GM18951 (cell line): ENCODE measurements at regions not wholly inside any gene's neighbourhood (a gene's known extent, or its start where the extent isn't known, plus 50 kb on each side); places are given as distances from the start of the nearest gene placed in this dataset.

Experiments used
- POLR2A ChIP-seq: IDR thresholded peaks from 4 replicates; pipeline ENCODE4 v1.6.1; 2011; ENCODE audit warnings: mild to moderate bottlenecking; ENCODE audit not compliant: insufficient read length, insufficient read depth; ENCODE audit errors: extremely low read depth
- in situ Hi-C: fragments of 300-500 bp; cut with MboI; formaldehyde crosslinking; loops from one replicate; pipeline ENCODE4 v1.12.0; 2022; ENCODE audit warnings: low sequenced_read_pairs, mixed read lengths, inconsistent platforms; ENCODE audit not compliant: unreplicated experiment

GRCh38 chr10:107865691-107866090 lies 701.2 kb upstream of the SORCS1 start:
- in situ Hi-C loops = no loop called here
- no peak for TF ChIP-seq POLR2A

- no peak for TF ChIP-seq POLR2A
- in situ Hi-C loops = no loop called here
Measured at GRCh38 chr10:107859065-107859464, 694.6 kb upstream of the SORCS1 start.

- in situ Hi-C loops = no loop called here
- no peak for TF ChIP-seq POLR2A
Measured at GRCh38 chr10:107856047-107856315, 691.5 kb upstream of the SORCS1 start.

- in situ Hi-C loops = no loop called here
- no peak for TF ChIP-seq POLR2A
Measured at GRCh38 chr10:107855301-107856046, 691.0 kb upstream of the SORCS1 start.

- no peak for TF ChIP-seq POLR2A
- in situ Hi-C loops = no loop called here
Measured at GRCh38 chr10:107848726-107849360, 684.3 kb upstream of the SORCS1 start.

GRCh38 chr10:107847620-107848019 lies 683.1 kb upstream of the SORCS1 start:
- TF ChIP-seq POLR2A = no peak
- in situ Hi-C loops = no loop called here

GRCh38 chr10:107834706-107835105 lies 670.2 kb upstream of the SORCS1 start:
- in situ Hi-C loops = no loop called here
- TF ChIP-seq POLR2A = no peak

- in situ Hi-C loops = no loop called here
- no peak for TF ChIP-seq POLR2A
Measured at GRCh38 chr10:107831772-107832171, 667.3 kb upstream of the SORCS1 start.

GRCh38 chr10:107829161-107829560 lies 664.7 kb upstream of the SORCS1 start:
- no peak for TF ChIP-seq POLR2A
- in situ Hi-C loops = no loop called here

- TF ChIP-seq POLR2A = no peak
- in situ Hi-C loops = no loop called here
Measured at GRCh38 chr10:107826171-107826570, 661.7 kb upstream of the SORCS1 start.

- no peak for TF ChIP-seq POLR2A
- in situ Hi-C loops = loop anchor here (5.0 kb wide), 1 partner anchor 403 kb away; no protein-coding TSS in a partner anchor
Measured at GRCh38 chr10:107814865-107815487, 650.5 kb upstream of the SORCS1 start.

GRCh38 chr10:107813451-107814162 lies 649.1 kb upstream of the SORCS1 start:
- no peak for TF ChIP-seq POLR2A
- in situ Hi-C loops = loop anchor here (5.0 kb wide), 1 partner anchor 401 kb away; no protein-coding TSS in a partner anchor

GRCh38 chr10:107809889-107810288 lies 645.4 kb upstream of the SORCS1 start:
- in situ Hi-C loops = loop anchor here (5.0 kb wide), 1 partner anchor 398 kb away; no protein-coding TSS in a partner anchor
- no peak for TF ChIP-seq POLR2A
